ENCODE measurements at regions not wholly inside any gene's neighbourhood (a gene's known extent, or its start where the extent isn't known, plus 50 kb on each side); places are given as distances from the start of the nearest gene placed in this dataset.
"Not testable (repeated sequence)": the region's sequence is repeated elsewhere in the genome, so short reads cannot be mapped to it uniquely, and the experiment has no call there.

- no peak for DNase-seq
Observed at GRCh38 chr10:83372646-83373045, 766.7 kb upstream of the GHITM start.

GRCh38 chr10:83373671-83374070 is 765.6 kb upstream of the GHITM start:
- no peak for DNase-seq

- DNase-seq: no peak
Observed at GRCh38 chr10:83374741-83375140, 764.6 kb upstream of the GHITM start.

GRCh38 chr10:83375274-83375673 is 764.0 kb upstream of the GHITM start:
- DNase-seq: no peak

GRCh38 chr10:83397806-83398205 is 741.5 kb upstream of the GHITM start:
- DNase-seq: no peak

- DNase-seq: no peak
Observed at GRCh38 chr10:83410570-83410969, 728.7 kb upstream of the GHITM start.

- DNase-seq: no peak
Observed at GRCh38 chr10:83425306-83425705, 714.0 kb upstream of the GHITM start.

- no peak for DNase-seq
Observed at GRCh38 chr10:83427101-83427500, 712.2 kb upstream of the GHITM start.

- no peak for DNase-seq
Observed at GRCh38 chr10:83432261-83433045, 706.9 kb upstream of the GHITM start.

GRCh38 chr10:83433705-83434104 is 705.6 kb upstream of the GHITM start:
- DNase-seq: no peak

GRCh38 chr10:83448013-83448412 is 691.3 kb upstream of the GHITM start:
- DNase-seq: no peak

- DNase-seq: no peak
Observed at GRCh38 chr10:83458611-83459010, 680.7 kb upstream of the GHITM start.

GRCh38 chr10:83459124-83459523 is 680.2 kb upstream of the GHITM start:
- DNase-seq: no peak

GRCh38 chr10:83469728-83470331 is 669.5 kb upstream of the GHITM start:
- no peak for DNase-seq

GRCh38 chr10:83476211-83476610 is 663.1 kb upstream of the GHITM start:
- DNase-seq: no peak

GRCh38 chr10:83489161-83489560 is 650.1 kb upstream of the GHITM start:
- DNase-seq: no peak

GRCh38 chr10:83492004-83492403 is 647.3 kb upstream of the GHITM start:
- no peak for DNase-seq

GRCh38 chr10:83512681-83513080 is 626.6 kb upstream of the GHITM start:
- no peak for DNase-seq

GRCh38 chr10:83515001-83515400 is 624.3 kb upstream of the GHITM start:
- DNase-seq: no peak

- DNase-seq: no peak
Observed at GRCh38 chr10:83516788-83517187, 622.5 kb upstream of the GHITM start.

GRCh38 chr10:83517456-83517855 is 621.9 kb upstream of the GHITM start:
- DNase-seq: no peak

- no peak for DNase-seq
Observed at GRCh38 chr10:83518779-83519178, 620.5 kb upstream of the GHITM start.

GRCh38 chr10:83520386-83520785 is 618.9 kb upstream of the GHITM start:
- DNase-seq: not testable (repeated sequence)

GRCh38 chr10:83522456-83522855 is 616.9 kb upstream of the GHITM start:
- no peak for DNase-seq

GRCh38 chr10:83522881-83523386 is 616.4 kb upstream of the GHITM start:
- DNase-seq: no peak

Data from stimulated activated CD8-positive, alpha-beta memory T cell treated with anti-CD3 and anti-CD28 coated beads, Interleukin-4, amount 100 ng/mL, for 48 hours (primary cell).